H9 (cell line): ENCODE measurements at regions not wholly inside any gene's neighbourhood (a gene's known extent, or its start where the extent isn't known, plus 50 kb on each side); places are given as distances from the start of the nearest gene placed in this dataset.
A peak's percentile ranks its signal among the peaks of the same experiment; 100 is the strongest.

ENCODE experiments used
- DNase-seq: peaks from one replicate; pipeline ENCODE4 v3.0.0-alpha.2; 2017
- H2AFZ ChIP-seq: one replicate; pipeline ENCODE4 v1.6.1; 2013; ENCODE audit warnings: mild to moderate bottlenecking, low read length, control low read depth, moderate library complexity
- H2AK5ac ChIP-seq: 2 replicates; pipeline ENCODE4 v1.6.1; 2013; ENCODE audit warnings: low read length, control low read depth, mixed read lengths; ENCODE audit not compliant: insufficient read length
- H2BK120ac ChIP-seq: one replicate; pipeline ENCODE4 v1.6.1; 2013; ENCODE audit warnings: low read depth, mild to moderate bottlenecking, low read length, control low read depth, inconsistent platforms; ENCODE audit not compliant: poor library complexity, severe bottlenecking
- H2BK12ac ChIP-seq: 2 replicates; pipeline ENCODE4 v1.6.1; 2013; ENCODE audit warnings: low read length, control low read depth, mixed read lengths, low read depth; ENCODE audit not compliant: insufficient read length
- H2BK15ac ChIP-seq: 2 replicates; pipeline ENCODE4 v1.6.1; 2013; ENCODE audit warnings: low read depth, low read length, control low read depth
- H2BK20ac ChIP-seq: one replicate; pipeline ENCODE4 v1.6.1; 2013; ENCODE audit warnings: low read depth, mild to moderate bottlenecking, low read length, control low read depth, inconsistent platforms; ENCODE audit not compliant: poor library complexity, severe bottlenecking
- H2BK5ac ChIP-seq: 2 replicates; pipeline ENCODE4 v1.6.1; 2013; ENCODE audit warnings: low read length, control low read depth, mixed read lengths; ENCODE audit not compliant: insufficient read length
- H3K14ac ChIP-seq: 2 replicates; pipeline ENCODE4 v1.6.1; 2013; ENCODE audit warnings: low read length, control low read depth; ENCODE audit not compliant: insufficient read depth
- H3K18ac ChIP-seq: 2 replicates; pipeline ENCODE4 v1.6.1; 2013; ENCODE audit warnings: low read depth, mild to moderate bottlenecking, mixed read lengths, low read length, control low read depth; ENCODE audit not compliant: insufficient read length
- H3K23ac ChIP-seq: 2 replicates; pipeline ENCODE4 v1.6.1; 2013; ENCODE audit warnings: low read length, control low read depth, mixed read lengths, low read depth; ENCODE audit not compliant: insufficient read length
- H3K23me2 ChIP-seq: 2 replicates; pipeline ENCODE4 v1.6.1; 2013; ENCODE audit warnings: low read depth, mild to moderate bottlenecking, mixed read lengths, low read length, control low read depth; ENCODE audit not compliant: insufficient read length, poor library complexity, severe bottlenecking
- H3K27ac ChIP-seq: 2 replicates; pipeline ENCODE4 v1.5.1; 2013; ENCODE audit warnings: low read length, control low read depth, mixed read lengths, low read depth; ENCODE audit not compliant: insufficient read length
- H3K27me3 ChIP-seq: 2 replicates; pipeline ENCODE4 v1.6.1; 2013; ENCODE audit warnings: low read length, control low read depth, inconsistent platforms; ENCODE audit not compliant: insufficient read depth
- H3K4ac ChIP-seq: 2 replicates; pipeline ENCODE4 v1.6.1; 2013; ENCODE audit warnings: low read depth, mild to moderate bottlenecking, control low read depth, inconsistent platforms, low read length, moderate library complexity
- H3K4me1 ChIP-seq: 2 replicates; pipeline ENCODE4 v1.6.1; 2013; ENCODE audit warnings: low read length, control low read depth, inconsistent platforms; ENCODE audit not compliant: insufficient read depth
- H3K4me2 ChIP-seq: 2 replicates; pipeline ENCODE4 v1.6.1; 2013; ENCODE audit warnings: low read length, control low read depth, mixed read lengths; ENCODE audit not compliant: insufficient read length, insufficient read depth
- H3K56ac ChIP-seq: 2 replicates; pipeline ENCODE4 v1.6.1; 2013; ENCODE audit warnings: low read depth, mild to moderate bottlenecking, mixed read lengths, low read length, control low read depth; ENCODE audit not compliant: insufficient read length
- H3K79me1 ChIP-seq: 2 replicates; pipeline ENCODE4 v1.6.1; 2013; ENCODE audit warnings: low read depth, mild to moderate bottlenecking, moderate library complexity, low read length, control low read depth, inconsistent platforms; ENCODE audit not compliant: insufficient read depth, poor library complexity, severe bottlenecking
- H3K79me2 ChIP-seq: 2 replicates; pipeline ENCODE4 v1.6.1; 2013; ENCODE audit warnings: low read length, control low read depth, inconsistent platforms; ENCODE audit not compliant: insufficient read depth
- H3K9ac ChIP-seq: 2 replicates; pipeline ENCODE4 v1.6.1; 2013; ENCODE audit warnings: low read length, control low read depth, mixed read lengths; ENCODE audit not compliant: insufficient read length; ENCODE audit errors: extremely low read depth
- H3K9me3 ChIP-seq: one replicate; pipeline ENCODE4 v1.6.1; 2013; ENCODE audit warnings: low read depth, low read length, inconsistent platforms; ENCODE audit not compliant: control insufficient read depth
- H3T11ph ChIP-seq: one replicate; pipeline ENCODE4 v1.6.1; 2013; ENCODE audit warnings: mild to moderate bottlenecking, low read length, control low read depth, inconsistent platforms
- H4K20me1 ChIP-seq: one replicate; pipeline ENCODE4 v1.6.1; 2013; ENCODE audit not compliant: control insufficient read depth, insufficient read length, insufficient read depth
- H4K5ac ChIP-seq: 2 replicates; pipeline ENCODE4 v1.6.1; 2013; ENCODE audit warnings: low read depth, mild to moderate bottlenecking, mixed read lengths, low read length, control low read depth; ENCODE audit not compliant: insufficient read length
- H4K8ac ChIP-seq: replicated peaks from 2 replicates; pipeline ENCODE4 v1.6.1; 2013; ENCODE audit warnings: low read length, control low read depth, mixed read lengths, low read depth; ENCODE audit not compliant: insufficient read length
- H4K91ac ChIP-seq: 2 replicates; pipeline ENCODE4 v1.6.1; 2013; ENCODE audit warnings: low read depth, mild to moderate bottlenecking, moderate library complexity, mixed read lengths, low read length, control low read depth; ENCODE audit not compliant: insufficient read length
- H3K27ac Mint-ChIP-seq, 3 experiments: 2 replicates in 2 of 3; 3 replicates in 1 of 3; pipeline ENCODE4 v1.8.0; 2020 to 2021; ENCODE audit warnings: mixed read lengths in 3 of 3, mild to moderate bottlenecking in 1 of 3, moderate library complexity in 1 of 3
- H3K27me3 Mint-ChIP-seq: 2 replicates; pipeline ENCODE4 v1.8.0; 2021; ENCODE audit warnings: low read depth, mild to moderate bottlenecking, moderate library complexity, mixed read lengths
- H3K36me3 Mint-ChIP-seq, 3 experiments: 2 replicates in 2 of 3; 3 replicates in 1 of 3; pipeline ENCODE4 v1.8.0; 2020 to 2021; ENCODE audit warnings: low read depth in 3 of 3, mixed read lengths in 3 of 3; ENCODE audit not compliant: insufficient read depth in 1 of 3
- H3K4me1 Mint-ChIP-seq, 2 experiments: 2 replicates each; pipeline ENCODE4 v1.8.0; 2020; ENCODE audit warnings: mixed read lengths in 2 of 2
- H3K4me3 Mint-ChIP-seq, 2 experiments: 2 replicates in 1 of 2; 3 replicates in 1 of 2; pipeline ENCODE4 v1.8.0; 2020 to 2021; ENCODE audit warnings: mild to moderate bottlenecking in 2 of 2, mixed read lengths in 2 of 2, moderate library complexity in 1 of 2
- H3K9me3 Mint-ChIP-seq, 2 experiments: 2 replicates in 1 of 2; 3 replicates in 1 of 2; pipeline ENCODE4 v1.8.0; 2020; ENCODE audit warnings: mild to moderate bottlenecking in 2 of 2, mixed read lengths in 2 of 2, moderate library complexity in 1 of 2
- TF ChIP-seq, protein P1 (sequence below): fragments of 200-600 bp; sonication (generic); conservative IDR thresholded peaks from 3 replicates; pipeline ENCODE4 v1.8.0; 2021; ENCODE audit warnings: antibody characterized with exemption, mild to moderate bottlenecking

DNA sequence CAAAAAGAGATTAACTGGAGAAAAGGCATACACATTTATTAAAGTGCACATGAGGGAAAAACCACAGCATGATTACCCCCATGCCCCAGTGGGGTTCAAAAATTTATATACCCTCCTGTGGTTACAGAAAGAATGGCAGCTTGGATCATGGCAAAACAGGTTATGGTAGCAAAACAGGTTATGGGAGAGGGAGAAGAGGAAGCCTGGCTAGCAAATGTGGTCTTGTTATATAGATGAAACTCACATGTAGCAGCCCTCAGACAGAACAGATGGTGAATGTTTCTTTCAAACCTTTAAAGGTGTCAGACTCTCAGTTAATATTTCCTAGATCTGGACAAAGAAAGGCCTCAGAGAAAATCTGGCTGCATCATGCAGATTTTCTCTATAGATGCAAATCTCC is 178.2 kb upstream of the ZC3H15 start:
- Histone ChIP-seq H4K91ac (no peak overlapping the region), H3K4me1 (peaks cover 14% of the 10 kb centered on the region), H3K79me1 (no peaks in the 10 kb centered on the region), H3K27me3 (no peaks in the 10 kb centered on the region), H2BK120ac (no peak overlapping the region), H3K4me2 (no peak overlapping the region), H3K4ac (no peak overlapping the region), H3K23me2 (no peaks in the 10 kb centered on the region), H2BK5ac (no peak overlapping the region), H3K79me2 (peaks cover 2% of the 10 kb centered on the region; the same call in 1 of the 2 replicates), H3K56ac (no peak overlapping the region), H3K9me3 (no peaks in the 10 kb centered on the region), H3K23ac (no peak overlapping the region), H4K8ac (no peak overlapping the region), H2BK15ac (no peak overlapping the region), H4K20me1 (no peaks in the 10 kb centered on the region), H3T11ph (no peak overlapping the region), H2BK20ac (no peak overlapping the region), H3K9ac (no peak overlapping the region), H3K14ac (no peak overlapping the region), H3K18ac (no peak overlapping the region), H2BK12ac (no peak overlapping the region), H2AK5ac (no peak overlapping the region), H3K27ac (no peak overlapping the region), H4K5ac (no peak overlapping the region), H2AFZ (no peak overlapping the region)
- Mint-ChIP-seq H3K27me3 (no peaks in the 10 kb centered on the region), H3K4me3 (no peak overlapping the region), H3K4me1 (peaks cover 40 to 46% of the 10 kb centered on the region in 2 experiments), H3K9me3 (peaks cover 15 to 18% of the 10 kb centered on the region in 2 experiments), H3K27ac (peak overlapping the region in 2 of 3 experiments; percentile 89 to 95; a peak in 3 of 7 replicates), H3K36me3 (peaks cover 13 to 18% (median 15%) of the 10 kb centered on the region in 3 experiments)
- DNase-seq = no peak
- TF ChIP-seq, protein P1, sequence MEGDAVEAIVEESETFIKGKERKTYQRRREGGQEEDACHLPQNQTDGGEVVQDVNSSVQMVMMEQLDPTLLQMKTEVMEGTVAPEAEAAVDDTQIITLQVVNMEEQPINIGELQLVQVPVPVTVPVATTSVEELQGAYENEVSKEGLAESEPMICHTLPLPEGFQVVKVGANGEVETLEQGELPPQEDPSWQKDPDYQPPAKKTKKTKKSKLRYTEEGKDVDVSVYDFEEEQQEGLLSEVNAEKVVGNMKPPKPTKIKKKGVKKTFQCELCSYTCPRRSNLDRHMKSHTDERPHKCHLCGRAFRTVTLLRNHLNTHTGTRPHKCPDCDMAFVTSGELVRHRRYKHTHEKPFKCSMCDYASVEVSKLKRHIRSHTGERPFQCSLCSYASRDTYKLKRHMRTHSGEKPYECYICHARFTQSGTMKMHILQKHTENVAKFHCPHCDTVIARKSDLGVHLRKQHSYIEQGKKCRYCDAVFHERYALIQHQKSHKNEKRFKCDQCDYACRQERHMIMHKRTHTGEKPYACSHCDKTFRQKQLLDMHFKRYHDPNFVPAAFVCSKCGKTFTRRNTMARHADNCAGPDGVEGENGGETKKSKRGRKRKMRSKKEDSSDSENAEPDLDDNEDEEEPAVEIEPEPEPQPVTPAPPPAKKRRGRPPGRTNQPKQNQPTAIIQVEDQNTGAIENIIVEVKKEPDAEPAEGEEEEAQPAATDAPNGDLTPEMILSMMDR = 0 out of 3 replicates have a peak, but pooled peaks have one; percentile 29
